ENCODE measurements at regions not wholly inside any gene's neighbourhood (a gene's known extent, or its start where the extent isn't known, plus 50 kb on each side); places are given as distances from the start of the nearest gene placed in this dataset.
"Not testable (repeated sequence)": the region's sequence is repeated elsewhere in the genome, so short reads cannot be mapped to it uniquely, and the experiment has no call there.

DNA sequence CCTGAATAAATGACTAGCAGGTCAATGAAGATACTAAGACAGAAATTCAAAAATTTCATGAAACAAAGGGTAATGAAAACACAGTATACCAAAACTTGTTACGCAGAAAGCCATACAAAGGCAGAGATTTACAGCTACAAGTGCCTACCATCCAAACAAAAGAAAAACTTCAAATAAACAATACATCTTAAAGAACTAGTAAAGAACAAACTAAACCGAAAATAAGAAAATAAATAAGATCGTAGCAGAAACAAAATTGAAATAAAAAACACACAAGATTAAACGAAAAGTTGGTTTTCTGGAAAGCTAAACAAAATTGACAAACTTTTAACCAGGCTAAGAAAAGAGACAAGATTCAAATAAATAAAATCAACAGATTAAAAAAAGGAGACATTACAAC is 51.5 kb downstream of the VPREB1 start:
- POLR2A ChIA-PET (ENCODE audit: low non-redundant PET); DNase-seq (ENCODE audit: low spot score); H3K27ac ChIP-seq; CTCF ChIA-PET: not testable (repeated sequence)

- CTCF ChIA-PET; DNase-seq (ENCODE audit: low spot score); POLR2A ChIA-PET (ENCODE audit: low non-redundant PET): not testable (repeated sequence)
- H3K27ac ChIP-seq, result peak overlapping the region; percentile 86
Measured at GRCh38 chr22:22297159-22297793, 52.7 kb downstream of the VPREB1 start.

- POLR2A ChIA-PET (ENCODE audit: low non-redundant PET); DNase-seq (ENCODE audit: low spot score); CTCF ChIA-PET: not testable (repeated sequence)
- H3K27ac ChIP-seq, result peak overlapping the region; percentile 86
- peak; percentile 37; the same call in 1 of the 2 replicates for TF ChIP-seq CTCF (conservative IDR thresholded peaks at IDR 0.05; ENCODE audit: low read depth)
Measured at GRCh38 chr22:22297794-22298653, 53.4 kb downstream of the VPREB1 start.

DNA sequence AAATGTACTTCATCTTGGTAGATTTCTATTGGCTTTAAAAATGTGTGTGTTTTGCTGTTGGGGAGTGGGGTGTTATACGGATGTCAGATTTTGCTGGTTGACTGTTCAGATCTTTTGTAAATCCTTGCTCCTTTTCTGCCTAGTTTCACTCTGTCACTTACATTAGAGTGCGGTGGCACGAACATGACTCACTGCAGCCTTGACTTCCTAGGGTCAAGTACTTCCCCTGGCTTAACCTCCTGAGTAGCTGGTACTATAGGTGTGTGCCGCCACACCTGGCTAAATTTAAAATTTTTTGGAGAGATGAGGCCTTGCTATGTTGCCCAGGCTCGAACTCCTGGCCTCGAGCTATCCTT is 54.0 kb downstream of the VPREB1 start:
- CTCF ChIA-PET; DNase-seq (ENCODE audit: low spot score); POLR2A ChIA-PET (ENCODE audit: low non-redundant PET): not testable (repeated sequence)
- H3K27ac ChIP-seq, result peak overlapping the region; percentile 86

DNA sequence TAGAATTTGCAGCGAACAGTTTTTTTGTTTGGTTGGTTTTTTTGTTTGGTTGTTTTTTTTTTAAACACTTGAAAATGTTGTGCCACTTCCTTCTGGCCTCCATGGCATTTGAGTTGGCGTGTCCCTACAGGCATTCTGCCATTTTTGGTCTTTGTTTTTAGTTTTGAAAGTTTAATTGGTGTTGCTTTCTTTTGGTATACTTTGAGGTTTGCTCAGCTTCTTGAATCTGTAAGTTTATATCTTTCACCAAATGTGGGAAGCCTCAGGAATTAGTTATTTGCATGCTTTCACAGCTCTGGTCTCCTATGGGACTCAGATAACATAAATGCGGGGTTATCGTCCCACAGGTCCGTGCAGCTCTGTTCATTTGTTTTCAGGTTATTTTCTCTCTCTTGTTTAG is 55.9 kb downstream of the VPREB1 start:
- POLR2A ChIA-PET (ENCODE audit: low non-redundant PET); CTCF ChIA-PET; H3K27ac ChIP-seq; DNase-seq (ENCODE audit: low spot score): not testable (repeated sequence)

DNA sequence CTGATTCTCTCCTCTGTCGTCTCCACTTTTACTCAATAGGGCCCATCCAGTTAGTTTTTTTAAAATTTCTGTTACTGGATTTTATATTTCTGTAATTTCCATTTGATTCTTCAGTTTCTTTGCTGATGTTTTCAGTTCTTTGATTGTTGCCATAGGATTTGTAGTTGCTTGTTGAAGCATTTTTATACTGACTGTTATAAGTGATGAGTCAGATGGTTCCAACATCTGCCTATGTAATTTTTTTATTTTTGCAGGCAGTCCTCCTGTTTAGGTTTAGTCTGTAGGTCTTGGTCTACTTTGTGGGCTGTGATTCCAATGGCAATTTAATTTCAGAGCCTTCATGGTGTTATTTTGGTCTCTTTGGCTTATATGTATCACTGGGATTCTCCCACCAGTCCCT is 56.4 kb downstream of the VPREB1 start:
- H3K27ac ChIP-seq; CTCF ChIA-PET; POLR2A ChIA-PET (ENCODE audit: low non-redundant PET); DNase-seq (ENCODE audit: low spot score): not testable (repeated sequence)

DNA sequence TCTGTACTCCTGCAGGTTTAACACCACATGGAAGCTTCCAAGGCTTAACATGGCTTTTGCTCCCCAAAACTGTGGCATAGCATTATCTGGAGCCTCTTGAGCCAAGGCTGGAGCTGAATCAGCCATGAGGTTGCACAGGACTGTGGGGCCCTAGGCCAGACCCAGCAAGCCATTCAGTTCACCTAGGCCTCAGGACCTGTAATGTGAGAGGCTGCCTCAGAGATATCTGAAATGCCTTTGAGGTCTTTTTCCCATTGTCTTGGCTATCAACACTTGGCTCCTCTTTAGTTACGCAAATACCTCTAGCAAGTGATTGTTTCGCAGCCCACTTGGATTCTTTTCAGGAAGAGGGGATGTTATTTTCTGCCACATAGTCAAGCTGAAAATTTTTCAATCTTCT is 72.0 kb downstream of the VPREB1 start:
- no peak overlapping the region for H3K27ac ChIP-seq
- ChIA-PET CTCF (no interaction called here), POLR2A (ENCODE audit: low non-redundant PET) (no interaction called here)

GRCh38 chr22:22318723-22319465 is 74.3 kb downstream of the VPREB1 start:
- DNase-seq (ENCODE audit: low spot score), result no peak
- CTCF ChIA-PET, result no interaction called here
- POLR2A ChIA-PET (ENCODE audit: low non-redundant PET), result no interaction called here
- TF ChIP-seq CTCF (conservative IDR thresholded peaks at IDR 0.05; ENCODE audit: low read depth), result no peak
- H3K27ac ChIP-seq, result no peak overlapping the region

More for the DNA sequence above, 72.0 kb downstream of the VPREB1 start:
- TF ChIP-seq CTCF (conservative IDR thresholded peaks at IDR 0.05; ENCODE audit: low read depth), result no peak
- no peak for DNase-seq (ENCODE audit: low spot score)

Measured in RWPE1 (cell line).